ENCODE measurements at regions not wholly inside any gene's neighbourhood (a gene's known extent, or its start where the extent isn't known, plus 50 kb on each side); places are given as distances from the start of the nearest gene placed in this dataset.

GRCh38 chr1:106880226-106880625, 176.2 kb upstream of the PRMT6 start:
- TF ChIP-seq CTCF (IDR thresholded peaks at IDR 0.05; ENCODE audit: poor library complexity) (no peak), EZH2 (IDR thresholded peaks at IDR 0.05; ENCODE audit: borderline replicate concordance) (no peak)
